Lung (tissue), 11 donors: ENCODE measurements at regions not wholly inside any gene's neighbourhood (a gene's known extent, or its start where the extent isn't known, plus 50 kb on each side); places are given as distances from the start of the nearest gene placed in this dataset.

Experiments
- ATAC-seq: fragments of 200-7000 bp; cut with Tn5 transposase; one replicate; pipeline ENCODE4 v1.9.1; 2020; ENCODE audit warnings: moderate number of reproducible peaks; ENCODE audit not compliant: insufficient read depth, low FRiP score
- DNase-seq, 3 donors: peaks; one replicate each; pipeline ENCODE4 v3.0.0-alpha.2; 2013 to 2017
- H3K27ac ChIP-seq, 2 donors: one replicate each; pipeline ENCODE4 v1.5.1; 2013; ENCODE audit warnings: mild to moderate bottlenecking in 2 of 2, moderate library complexity in 2 of 2, control low read depth in 1 of 2, inconsistent platforms in 1 of 2, low read depth in 1 of 2, low read length in 1 of 2
- H3K27me3 ChIP-seq, 3 donors: one replicate each; pipeline ENCODE4 v1.5.1; 2013; ENCODE audit warnings: low read length in 2 of 3; ENCODE audit not compliant: control insufficient read depth in 3 of 3, insufficient read depth in 3 of 3
- H3K36me3 ChIP-seq, 4 donors: one replicate each; pipeline ENCODE4 v1.5.1; 2013; ENCODE audit warnings: low read length in 4 of 4, mild to moderate bottlenecking in 1 of 4, moderate library complexity in 1 of 4; ENCODE audit not compliant: control insufficient read depth in 4 of 4, insufficient read depth in 4 of 4
- H3K4me1 ChIP-seq, 5 donors: one replicate each; pipeline ENCODE4 v1.5.1; 2013; ENCODE audit warnings: low read length in 5 of 5, mild to moderate bottlenecking in 2 of 5, moderate library complexity in 1 of 5; ENCODE audit not compliant: control insufficient read depth in 5 of 5, insufficient read depth in 5 of 5
- H3K4me3 ChIP-seq: one replicate; pipeline ENCODE4 v1.5.1; 2013; ENCODE audit warnings: mild to moderate bottlenecking, control low read depth, moderate library complexity
- H3K9ac ChIP-seq, 2 donors: one replicate each; pipeline ENCODE4 v1.5.1; 2013; ENCODE audit warnings: low read length in 2 of 2, control low read depth in 1 of 2; ENCODE audit not compliant: insufficient read depth in 1 of 2
- H3K9me3 ChIP-seq, 4 donors: one replicate each; pipeline ENCODE4 v1.5.1; 2013; ENCODE audit warnings: low read length in 3 of 4, mild to moderate bottlenecking in 1 of 4, moderate library complexity in 1 of 4; ENCODE audit not compliant: control insufficient read depth in 4 of 4, insufficient read depth in 3 of 4
- WGBS, 2 donors: extraction: QIAGEN DNeasy Blood & Tissue Kit; methylation state at CpG; one replicate each; pipeline ENCODE4 v1.1.7; 2013; 5-methylcytosine and 5-hydroxymethylcytosine counted together
- TF ChIP-seq, protein P1 (sequence below): IDR thresholded peaks from 2 replicates; pipeline ENCODE4 v1.5.1; 2012; ENCODE audit warnings: mild to moderate bottlenecking; ENCODE audit errors: control extremely low read depth, extremely low read depth
- donor health status: control.
- donor health status: control.
- donor health status: Bipolar disorder and iron deficiency.
- donor health status: healthy.
- donor health status: DM: yes; HTN: yes; CAD: no.

DNA sequence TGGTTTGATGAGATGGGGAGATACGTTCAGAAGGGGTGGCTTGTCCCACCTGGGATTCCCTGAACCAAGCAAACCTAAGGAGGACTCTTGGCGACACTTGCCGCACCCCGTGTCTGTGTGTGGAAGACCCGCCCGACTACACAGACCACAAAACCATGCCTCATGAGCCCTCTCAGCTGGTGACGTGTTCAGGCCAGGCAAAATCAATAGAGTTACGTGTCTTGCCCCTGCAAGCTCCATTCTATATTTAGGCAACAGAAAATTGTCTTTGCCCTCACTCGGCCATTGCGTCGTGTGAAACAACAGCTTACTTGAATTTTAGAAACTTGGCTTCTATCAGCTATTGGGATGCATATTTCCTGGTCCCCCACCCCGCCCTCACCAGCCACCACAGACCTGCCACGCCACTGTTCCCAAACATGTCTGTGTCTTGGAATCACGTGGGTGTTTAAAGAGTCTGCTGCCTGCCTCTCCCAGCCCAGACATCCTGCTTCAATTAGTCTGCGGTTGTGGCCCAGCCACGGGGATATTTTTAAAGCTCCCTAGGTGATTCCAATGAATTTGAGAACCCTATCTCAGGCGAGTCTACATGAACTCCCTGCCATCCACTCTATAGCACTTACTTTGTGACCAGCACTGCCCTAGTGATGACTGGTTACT lies 279.2 kb upstream of the EXOC2 start:
- Histone ChIP-seq H3K27ac (no peak overlapping the region), H3K4me1 (no peaks in the 10 kb centered on the region), H3K9me3 (peaks cover 0 to 10% (median 0%) of the 10 kb centered on the region in 4 donors), H3K9ac (no peak overlapping the region), H3K36me3 (no peaks in the 10 kb centered on the region), H3K27me3 (no peaks in the 10 kb centered on the region), H3K4me3 (no peak overlapping the region)
- no peak for ATAC-seq
- no peak for DNase-seq
- 85 to 87% methylated on average over 17 of the region's 17 CpGs for WGBS, 2 donors
- TF ChIP-seq, protein P1, sequence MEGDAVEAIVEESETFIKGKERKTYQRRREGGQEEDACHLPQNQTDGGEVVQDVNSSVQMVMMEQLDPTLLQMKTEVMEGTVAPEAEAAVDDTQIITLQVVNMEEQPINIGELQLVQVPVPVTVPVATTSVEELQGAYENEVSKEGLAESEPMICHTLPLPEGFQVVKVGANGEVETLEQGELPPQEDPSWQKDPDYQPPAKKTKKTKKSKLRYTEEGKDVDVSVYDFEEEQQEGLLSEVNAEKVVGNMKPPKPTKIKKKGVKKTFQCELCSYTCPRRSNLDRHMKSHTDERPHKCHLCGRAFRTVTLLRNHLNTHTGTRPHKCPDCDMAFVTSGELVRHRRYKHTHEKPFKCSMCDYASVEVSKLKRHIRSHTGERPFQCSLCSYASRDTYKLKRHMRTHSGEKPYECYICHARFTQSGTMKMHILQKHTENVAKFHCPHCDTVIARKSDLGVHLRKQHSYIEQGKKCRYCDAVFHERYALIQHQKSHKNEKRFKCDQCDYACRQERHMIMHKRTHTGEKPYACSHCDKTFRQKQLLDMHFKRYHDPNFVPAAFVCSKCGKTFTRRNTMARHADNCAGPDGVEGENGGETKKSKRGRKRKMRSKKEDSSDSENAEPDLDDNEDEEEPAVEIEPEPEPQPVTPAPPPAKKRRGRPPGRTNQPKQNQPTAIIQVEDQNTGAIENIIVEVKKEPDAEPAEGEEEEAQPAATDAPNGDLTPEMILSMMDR, result no peak

DNA sequence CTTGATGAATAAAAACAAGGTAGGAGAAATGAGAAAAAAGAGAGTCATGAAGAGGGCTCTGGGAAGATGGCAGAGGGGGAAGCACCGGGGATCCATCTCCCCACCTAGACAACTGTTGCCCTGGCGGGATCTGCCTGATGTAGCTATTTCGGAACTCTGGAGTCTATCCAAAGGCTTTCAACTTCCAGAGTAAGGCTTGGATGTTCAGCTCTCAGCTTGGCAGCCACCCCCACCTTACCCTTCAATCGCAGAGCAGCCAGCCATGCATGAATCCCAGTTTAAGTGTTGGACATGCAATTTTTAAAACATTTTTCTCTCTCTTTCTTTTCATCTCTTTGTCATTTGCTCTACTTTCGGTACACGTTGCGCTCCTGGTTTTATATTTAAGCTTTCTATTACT lies 275.9 kb upstream of the EXOC2 start:
- no peaks in the 10 kb centered on the region for H3K9me3 ChIP-seq
- no peak overlapping the region for H3K27ac ChIP-seq
- TF ChIP-seq, protein P1, result no peak
- ATAC-seq (no peak), DNase-seq (no peak)
- WGBS, 2 donors, result 88 to 89% methylated on average over 7 of the region's 7 CpGs
- no peaks in the 10 kb centered on the region for H3K36me3 ChIP-seq
- no peaks in the 10 kb centered on the region for H3K27me3 ChIP-seq
- no peak overlapping the region for H3K4me3 ChIP-seq
- H3K9ac ChIP-seq, result no peak overlapping the region
- peaks cover 0 to 3% (median 0%) of the 10 kb centered on the region in 5 donors for H3K4me1 ChIP-seq

DNA sequence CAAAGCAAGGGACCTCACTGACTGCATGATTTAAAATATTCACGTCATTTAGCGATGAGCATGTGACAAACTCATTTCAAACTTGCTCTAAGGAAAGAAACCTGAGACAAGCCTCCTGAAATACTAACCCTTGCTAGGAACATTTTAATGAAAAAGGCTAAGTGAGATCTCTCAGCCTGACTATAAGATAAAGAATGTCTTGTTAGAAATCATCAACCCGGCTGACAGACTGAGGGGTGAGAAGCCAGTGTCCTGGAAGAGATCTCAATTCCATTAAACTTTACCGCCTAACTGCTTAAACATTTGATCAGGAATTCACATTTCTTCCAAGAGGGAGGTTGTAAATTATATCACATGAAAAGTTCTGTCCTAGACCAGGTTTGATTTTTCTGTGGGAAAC lies 274.8 kb upstream of the EXOC2 start:
- Histone ChIP-seq H3K36me3 (no peaks in the 10 kb centered on the region), H3K4me3 (no peak overlapping the region), H3K4me1 (peaks cover 0 to 3% (median 0%) of the 10 kb centered on the region in 5 donors), H3K27ac (no peak overlapping the region), H3K9me3 (no peaks in the 10 kb centered on the region), H3K9ac (no peak overlapping the region), H3K27me3 (no peaks in the 10 kb centered on the region)
- DNase-seq, result no peak
- TF ChIP-seq, protein P1, result no peak
- WGBS, 2 donors, result 90 to 94% methylated on average over 4 of the region's 4 CpGs
- ATAC-seq, result no peak

DNA sequence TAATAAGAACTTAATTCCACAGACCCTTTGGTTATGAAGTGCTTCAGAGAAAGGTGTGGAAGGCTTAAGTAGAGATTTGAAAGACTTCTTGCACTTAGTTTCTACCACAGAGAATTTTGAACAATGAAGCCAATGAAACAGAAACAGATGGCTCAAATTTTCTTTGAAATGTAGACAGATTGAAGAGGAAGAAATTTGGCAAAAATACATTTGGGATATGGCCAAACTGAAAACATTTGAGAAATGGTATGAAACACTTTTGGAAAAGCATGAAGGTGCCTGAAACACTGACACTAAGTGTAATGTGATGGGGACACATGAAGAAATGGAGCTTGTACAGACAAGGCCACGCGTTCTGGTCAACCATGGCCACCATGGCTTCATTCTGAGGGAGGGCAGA lies 272.4 kb upstream of the EXOC2 start:
- Histone ChIP-seq H3K27ac (no peak overlapping the region), H3K9me3 (no peaks in the 10 kb centered on the region), H3K9ac (no peak overlapping the region), H3K4me3 (no peak overlapping the region), H3K27me3 (no peaks in the 10 kb centered on the region), H3K4me1 (peaks cover 0 to 3% (median 0%) of the 10 kb centered on the region in 5 donors), H3K36me3 (no peaks in the 10 kb centered on the region)
- ATAC-seq, result no peak
- 90 to 94% methylated on average over 2 of the region's 2 CpGs for WGBS, 2 donors
- TF ChIP-seq, protein P1, result no peak
- DNase-seq, result no peak
